ENCODE measurements at regions not wholly inside any gene's neighbourhood (a gene's known extent, or its start where the extent isn't known, plus 50 kb on each side); places are given as distances from the start of the nearest gene placed in this dataset.

- DNase-seq (ENCODE audit: low read depth, low spot score) (no peak), ATAC-seq (no peak)
- Histone ChIP-seq H3K79me2 (ENCODE audit: insufficient read depth, low read length) (no peaks in the 10 kb centered on the region), H3K9me3 (ENCODE audit: control insufficient read depth in 1 of 2, insufficient read depth in 1 of 2, low read depth in 1 of 2, low read length in 2 of 2) (no peaks in the 10 kb centered on the region), H3K4me2 (ENCODE audit: low read length) (no peak overlapping the region), H3K36me3 (ENCODE audit: control insufficient read depth in 1 of 2, insufficient read depth in 2 of 2, low read length in 2 of 2) (no peaks in the 10 kb centered on the region), H3K4me3 (replicated peaks in 1 of 2; ENCODE audit: low read depth in 1 of 2, low read length in 2 of 2) (no peak overlapping the region), H3K9ac (ENCODE audit: low read length) (no peak overlapping the region), H3K9me2 (ENCODE audit: insufficient read depth) (no peaks in the 10 kb centered on the region), H2AFZ (ENCODE audit: low read depth, low read length, poor library complexity, severe bottlenecking) (no peak overlapping the region), H3K4me1 (ENCODE audit: control insufficient read depth in 1 of 2, insufficient read depth in 2 of 2, low read length in 2 of 2) (no peaks in the 10 kb centered on the region), H4K20me1 (ENCODE audit: insufficient read depth) (no peaks in the 10 kb centered on the region), H3K27ac (ENCODE audit: low read depth, low read length) (no peak overlapping the region), H3K27me3 (ENCODE audit: insufficient read depth, low read length) (no peaks in the 10 kb centered on the region)
- ChIA-PET CTCF (no interaction called here), RAD21 (ENCODE audit: low non-redundant PET in 1 of 2, low total read pairs in 2 of 2, uncharacterized antibody in 2 of 2, unreplicated experiment in 2 of 2) (no interaction called here), POLR2A (no interaction called here)
- BruUV-seq (replicated peaks) = no TSS peak
- TF ChIP-seq SP1 (IDR thresholded peaks at IDR 0.05; ENCODE audit: low read depth) (no peak), YY1 (IDR thresholded peaks at IDR 0.05; ENCODE audit: extremely low read depth, insufficient replicate concordance, low read depth, low read length) (no peak), CBX3 (IDR thresholded peaks at IDR 0.05; ENCODE audit: low read depth) (no peak), ZFX (IDR thresholded peaks at IDR 0.05) (no peak), JUND (IDR thresholded peaks at IDR 0.05) (no peak), ZBTB33 (IDR thresholded peaks at IDR 0.05; ENCODE audit: extremely low read depth, insufficient replicate concordance, low read length) (no peak), ATF3 (IDR thresholded peaks at IDR 0.05) (no peak), ZNF274 (IDR thresholded peaks at IDR 0.05; ENCODE audit: low read depth, low read length) (no peak), MAX (IDR thresholded peaks at IDR 0.05) (no peak), EZH2phosphoT487 (IDR thresholded peaks at IDR 0.05; ENCODE audit: borderline replicate concordance) (no peak), POLR2AphosphoS5 (IDR thresholded peaks at IDR 0.05; ENCODE audit: low read depth, low read length) (no peak), RAD21 (IDR thresholded peaks at IDR 0.05; ENCODE audit: low read depth) (no peak), EGR1 (IDR thresholded peaks at IDR 0.05; ENCODE audit: low read depth) (no peak), SIN3A (IDR thresholded peaks at IDR 0.05; ENCODE audit: low read depth) (no peak), FOSL1 (IDR thresholded peaks at IDR 0.05; ENCODE audit: low read depth) (no peak), EZH2 (IDR thresholded peaks at IDR 0.05) (no peak), SRF (IDR thresholded peaks at IDR 0.05; ENCODE audit: low read depth) (no peak), POLR2A (IDR thresholded peaks at IDR 0.05; ENCODE audit: borderline replicate concordance, extremely low read depth, insufficient read depth, insufficient read length) (no peak), REST (IDR thresholded peaks at IDR 0.05; ENCODE audit: low read depth) (no peak)
- TF ChIP-seq, protein P1, sequence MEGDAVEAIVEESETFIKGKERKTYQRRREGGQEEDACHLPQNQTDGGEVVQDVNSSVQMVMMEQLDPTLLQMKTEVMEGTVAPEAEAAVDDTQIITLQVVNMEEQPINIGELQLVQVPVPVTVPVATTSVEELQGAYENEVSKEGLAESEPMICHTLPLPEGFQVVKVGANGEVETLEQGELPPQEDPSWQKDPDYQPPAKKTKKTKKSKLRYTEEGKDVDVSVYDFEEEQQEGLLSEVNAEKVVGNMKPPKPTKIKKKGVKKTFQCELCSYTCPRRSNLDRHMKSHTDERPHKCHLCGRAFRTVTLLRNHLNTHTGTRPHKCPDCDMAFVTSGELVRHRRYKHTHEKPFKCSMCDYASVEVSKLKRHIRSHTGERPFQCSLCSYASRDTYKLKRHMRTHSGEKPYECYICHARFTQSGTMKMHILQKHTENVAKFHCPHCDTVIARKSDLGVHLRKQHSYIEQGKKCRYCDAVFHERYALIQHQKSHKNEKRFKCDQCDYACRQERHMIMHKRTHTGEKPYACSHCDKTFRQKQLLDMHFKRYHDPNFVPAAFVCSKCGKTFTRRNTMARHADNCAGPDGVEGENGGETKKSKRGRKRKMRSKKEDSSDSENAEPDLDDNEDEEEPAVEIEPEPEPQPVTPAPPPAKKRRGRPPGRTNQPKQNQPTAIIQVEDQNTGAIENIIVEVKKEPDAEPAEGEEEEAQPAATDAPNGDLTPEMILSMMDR (IDR thresholded peaks at IDR 0.05 in 2 of 3, conservative IDR thresholded peaks at IDR 0.05 in 1 of 3; ENCODE audit: borderline replicate concordance in 1 of 3, insufficient read depth in 1 of 3, low read depth in 2 of 3, low read length in 2 of 3) = no peak
- intact Hi-C loops (cut with micrococcal nuclease) = no loop called here
Observed at GRCh38 chr4:136392576-136392975, 1139.7 kb downstream of the PCDH18 start.

All from HCT116 (cell line).